B cell (primary cell): ENCODE measurements at regions not wholly inside any gene's neighbourhood (a gene's known extent, or its start where the extent isn't known, plus 50 kb on each side); places are given as distances from the start of the nearest gene placed in this dataset.

Source experiments
- ATAC-seq: fragments of 200-7000 bp; cut with Tn5 transposase; one replicate; pipeline ENCODE4 v1.10.0; 2021; ENCODE audit warnings: low read depth, mild to moderate bottlenecking, moderate number of reproducible peaks, moderate library complexity
- CTCF ChIA-PET: fragments of 350-600 bp; sonication (Branson Sonifier 250); formaldehyde crosslinking; loops from one replicate; lab custom pipeline; 2021; ENCODE audit warnings: antibody characterized with exemption, inconsistent platforms; lab: Charles Lee
- POLR2A ChIA-PET: fragments of 350-600 bp; sonication (Branson Sonifier 250); formaldehyde crosslinking; loops from one replicate; lab custom pipeline; 2021; ENCODE audit warnings: antibody characterized with exemption; lab: Charles Lee
- DNase-seq: peaks from one replicate; pipeline ENCODE4 v3.0.0; 2013
- H2AFZ ChIP-seq: 2 replicates; pipeline ENCODE4 v1.6.1; 2012; ENCODE audit warnings: mild to moderate bottlenecking, low read depth, low read length; ENCODE audit not compliant: insufficient read depth, poor library complexity, severe bottlenecking
- H3K27ac ChIP-seq, 2 donors: 1 replicate in 1 of 2; 2 replicates in 1 of 2; pipeline ENCODE4 v1.5.1; 2012 to 2013; ENCODE audit warnings: low read length in 2 of 2, mild to moderate bottlenecking in 2 of 2, moderate library complexity in 1 of 2
- H3K27me3 ChIP-seq, 4 experiments: fragments of 200-600 bp in 1 of 4; sonication (generic) in 1 of 4; replicated peaks in 1 of 4; 1 replicate in 2 of 4; 2 replicates in 2 of 4; pipeline versions ENCODE4 v1.6.1 to v1.7.0; 2013 to 2016; ENCODE audit warnings: low read length in 3 of 4, mild to moderate bottlenecking in 2 of 4, mixed read lengths in 1 of 4, moderate library complexity in 1 of 4; ENCODE audit not compliant: insufficient read depth in 4 of 4, control insufficient read depth in 3 of 4; ENCODE audit errors: control extremely low read depth in 1 of 4
- H3K36me3 ChIP-seq, 2 experiments: replicated peaks in 1 of 2; 1 replicate in 1 of 2; 2 replicates in 1 of 2; pipeline versions ENCODE4 v1.6.1 to v1.7.1; 2013; ENCODE audit warnings: low read length in 1 of 2; ENCODE audit not compliant: insufficient read depth in 2 of 2, control insufficient read depth in 1 of 2; ENCODE audit errors: control extremely low read depth in 1 of 2, extremely low read depth in 1 of 2
- H3K4me1 ChIP-seq, 2 donors: fragments of 200-600 bp in 1 of 2; sonication (generic) in 1 of 2; 1 replicate in 1 of 2; 2 replicates in 1 of 2; pipeline versions ENCODE4 v1.5.1 to v1.6.1; 2013 to 2017; ENCODE audit warnings: low read length in 2 of 2; ENCODE audit not compliant: control insufficient read depth in 2 of 2, insufficient read depth in 2 of 2
- H3K4me2 ChIP-seq: replicated peaks from 2 replicates; pipeline ENCODE3; 2012; ENCODE audit warnings: mild to moderate bottlenecking, low read depth, low read length; ENCODE audit not compliant: poor library complexity, severe bottlenecking
- H3K4me3 ChIP-seq, 5 experiments: fragments of 200-600 bp in 1 of 5; sonication (generic) in 1 of 5; 1 replicate in 3 of 5; 2 replicates in 2 of 5; pipeline versions ENCODE4 v1.5.1 to v1.7.0; 2011 to 2016; ENCODE audit warnings: low read length in 4 of 5, mild to moderate bottlenecking in 4 of 5, low read depth in 2 of 5, control low read depth in 1 of 5, moderate library complexity in 1 of 5; ENCODE audit not compliant: insufficient read depth in 1 of 5; ENCODE audit errors: control extremely low read depth in 1 of 5, extremely low read depth in 1 of 5
- H3K79me2 ChIP-seq: fragments of 200-600 bp; sonication (generic); one replicate; pipeline ENCODE4 v1.6.0; 2016; ENCODE audit warnings: low read length; ENCODE audit not compliant: control insufficient read depth, insufficient read depth
- H3K9ac ChIP-seq: fragments of 200-600 bp; sonication (generic); 2 replicates; pipeline ENCODE4 v1.6.1; 2017; ENCODE audit warnings: mild to moderate bottlenecking, low read length, moderate library complexity
- H3K9me3 ChIP-seq, 3 donors: one replicate each; pipeline versions ENCODE4 v1.6.1 to v1.7.1; 2013; ENCODE audit warnings: low read length in 2 of 3; ENCODE audit not compliant: control insufficient read depth in 2 of 3, insufficient read depth in 1 of 3; ENCODE audit errors: control extremely low read depth in 1 of 3
- H4K20me1 ChIP-seq: 2 replicates; pipeline ENCODE4 v1.6.0; 2012; ENCODE audit warnings: mild to moderate bottlenecking, low read length; ENCODE audit not compliant: insufficient read depth, control insufficient read depth, poor library complexity, severe bottlenecking
- H3K27ac Mint-ChIP-seq: one replicate; pipeline ENCODE4 v1.8.0; 2021; ENCODE audit warnings: mixed read lengths
- H3K27me3 Mint-ChIP-seq: one replicate; pipeline ENCODE4 v1.8.0; 2021; ENCODE audit warnings: mixed read lengths
- H3K4me1 Mint-ChIP-seq: one replicate; pipeline ENCODE4 v1.8.0; 2021; ENCODE audit warnings: mixed read lengths
- H3K4me3 Mint-ChIP-seq: one replicate; pipeline ENCODE4 v1.8.0; 2021; ENCODE audit warnings: mixed read lengths
- H3K9me3 Mint-ChIP-seq: one replicate; pipeline ENCODE4 v1.8.0; 2022; ENCODE audit warnings: mixed read lengths; ENCODE audit not compliant: insufficient read depth
- EZH2 ChIP-seq: IDR thresholded peaks from 2 replicates; pipeline ENCODE4 v1.6.1; 2012; ENCODE audit warnings: borderline replicate concordance, low read depth, mild to moderate bottlenecking, moderate library complexity, low read length; ENCODE audit not compliant: insufficient read depth, poor library complexity, severe bottlenecking
- WGBS: methylation state at CpG from one replicate; pipeline ENCODE4 v1.1.5; 2013; ENCODE audit warnings: missing lambda C conversion rate; ENCODE audit not compliant: insufficient coverage; 5-methylcytosine and 5-hydroxymethylcytosine counted together
- intact Hi-C: fragments of 100-400 bp; cut with micrococcal nuclease; formaldehyde crosslinking; loops from one replicate; pipeline ENCODE4 v1.10.0; 2022
- TF ChIP-seq, protein P1 (sequence below): fragments of 200-600 bp; IDR thresholded peaks from one replicate; pipeline ENCODE4 v1.8.0; 2022; ENCODE audit warnings: antibody characterized with exemption, mild to moderate bottlenecking

GRCh38 chr1:172952516-172952915, 98.2 kb downstream of the TNFSF18 start:
- Histone ChIP-seq H3K4me2 (no peak overlapping the region), H3K79me2 (no peaks in the 10 kb centered on the region), H3K4me1 (no peaks in the 10 kb centered on the region), H3K4me3 (no peak overlapping the region), H4K20me1 (no peaks in the 10 kb centered on the region), H3K27ac (no peak overlapping the region), H2AFZ (no peak overlapping the region), H3K36me3 (no peaks in the 10 kb centered on the region), H3K9me3 (no peaks in the 10 kb centered on the region), H3K9ac (no peak overlapping the region), H3K27me3 (no peaks in the 10 kb centered on the region)
- ATAC-seq (no peak), DNase-seq (no peak)
- Mint-ChIP-seq H3K9me3 (no peaks in the 10 kb centered on the region), H3K4me1 (peaks cover 6% of the 10 kb centered on the region), H3K27ac (no peak overlapping the region), H3K27me3 (no peaks in the 10 kb centered on the region), H3K4me3 (no peak overlapping the region)
- TF ChIP-seq, protein P1, sequence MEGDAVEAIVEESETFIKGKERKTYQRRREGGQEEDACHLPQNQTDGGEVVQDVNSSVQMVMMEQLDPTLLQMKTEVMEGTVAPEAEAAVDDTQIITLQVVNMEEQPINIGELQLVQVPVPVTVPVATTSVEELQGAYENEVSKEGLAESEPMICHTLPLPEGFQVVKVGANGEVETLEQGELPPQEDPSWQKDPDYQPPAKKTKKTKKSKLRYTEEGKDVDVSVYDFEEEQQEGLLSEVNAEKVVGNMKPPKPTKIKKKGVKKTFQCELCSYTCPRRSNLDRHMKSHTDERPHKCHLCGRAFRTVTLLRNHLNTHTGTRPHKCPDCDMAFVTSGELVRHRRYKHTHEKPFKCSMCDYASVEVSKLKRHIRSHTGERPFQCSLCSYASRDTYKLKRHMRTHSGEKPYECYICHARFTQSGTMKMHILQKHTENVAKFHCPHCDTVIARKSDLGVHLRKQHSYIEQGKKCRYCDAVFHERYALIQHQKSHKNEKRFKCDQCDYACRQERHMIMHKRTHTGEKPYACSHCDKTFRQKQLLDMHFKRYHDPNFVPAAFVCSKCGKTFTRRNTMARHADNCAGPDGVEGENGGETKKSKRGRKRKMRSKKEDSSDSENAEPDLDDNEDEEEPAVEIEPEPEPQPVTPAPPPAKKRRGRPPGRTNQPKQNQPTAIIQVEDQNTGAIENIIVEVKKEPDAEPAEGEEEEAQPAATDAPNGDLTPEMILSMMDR: no peak
- TF ChIP-seq EZH2: no peak
- POLR2A ChIA-PET: interaction anchor here (0.5 kb wide), 1 partner anchor 24 kb away, joined by 5 read pairs; no protein-coding TSS in a partner anchor
- CTCF ChIA-PET: no interaction called here
- intact Hi-C loops: no loop called here

GRCh38 chr1:172954476-172955150, 96.1 kb downstream of the TNFSF18 start:
- no peaks in the 10 kb centered on the region for H3K4me1 ChIP-seq
- no peak overlapping the region for H3K9ac ChIP-seq
- no peaks in the 10 kb centered on the region for H3K36me3 ChIP-seq
- WGBS: 100% methylated on average over 4 of the region's 6 CpGs
- no peak overlapping the region for H3K27ac Mint-ChIP-seq
- H3K4me2 ChIP-seq: no peak overlapping the region
- ChIA-PET POLR2A (no interaction called here), CTCF (no interaction called here)
- H3K4me3 Mint-ChIP-seq: no peak overlapping the region
- H3K27ac ChIP-seq: no peak overlapping the region
- TF ChIP-seq EZH2: no peak
- TF ChIP-seq, protein P1: no peak
- H4K20me1 ChIP-seq: no peaks in the 10 kb centered on the region
- no peaks in the 10 kb centered on the region for H3K9me3 Mint-ChIP-seq
- H3K27me3 ChIP-seq: no peaks in the 10 kb centered on the region
- no peak for ATAC-seq
- no peak overlapping the region for H3K4me3 ChIP-seq
- intact Hi-C loops: no loop called here
- no peaks in the 10 kb centered on the region for H3K79me2 ChIP-seq
- H2AFZ ChIP-seq: no peak overlapping the region
- H3K27me3 Mint-ChIP-seq: peaks cover under 1% of the 10 kb centered on the region
- DNase-seq: no peak
- no peaks in the 10 kb centered on the region for H3K9me3 ChIP-seq
- H3K4me1 Mint-ChIP-seq: peaks cover 7% of the 10 kb centered on the region
